HCT116 (cell line): ENCODE measurements at regions not wholly inside any gene's neighbourhood (a gene's known extent, or its start where the extent isn't known, plus 50 kb on each side); places are given as distances from the start of the nearest gene placed in this dataset.
A peak's percentile ranks its signal among the peaks of the same experiment; 100 is the strongest.

Experiments
- ATAC-seq: fragments of 200-7000 bp; cut with Tn5 transposase; 2 replicates; pipeline ENCODE4 v1.9.1; 2020; ENCODE audit warnings: mild to moderate bottlenecking, moderate library complexity
- BruUV-seq: library from RNA; stranded (reverse); fragments of 400-500 nt; replicated peaks from 2 replicates; lab custom pipeline; 2021; lab: Mats Ljungman, UMichigan
- CTCF ChIA-PET: fragments of 300-600 bp; sonication (Branson Sonifier 250); formaldehyde crosslinking; loops from one replicate; lab custom pipeline; 2021; ENCODE audit warnings: antibody characterized with exemption; lab: Charles Lee
- POLR2A ChIA-PET: fragments of 300-600, 350-600 bp; sonication (Branson Sonifier 250); formaldehyde crosslinking; loops from one replicate; lab custom pipeline; 2021; ENCODE audit warnings: antibody characterized with exemption; lab: Charles Lee
- RAD21 ChIA-PET, 2 experiments: fragments of 300-600 bp; sonication (Branson Sonifier 250); formaldehyde crosslinking; loops; one replicate each; lab custom pipeline; 2023; ENCODE audit warnings: low total read pairs in 2 of 2; ENCODE audit not compliant: uncharacterized antibody in 2 of 2, unreplicated experiment in 2 of 2, low non-redundant PET in 1 of 2; lab: Charles Lee
- DNase-seq: peaks from one replicate; pipeline ENCODE4 v3.0.0-alpha.2; 2010; ENCODE audit warnings: low read depth, low spot score
- H2AFZ ChIP-seq: fragments of 200-600 bp; shearing (Covaris generic), sonication (generic); 2 replicates; pipeline ENCODE4 v1.6.1; 2017; ENCODE audit warnings: low read depth, mixed run types, mixed read lengths, antibody characterized with exemption, low read length; ENCODE audit not compliant: poor library complexity, severe bottlenecking
- H3K27ac ChIP-seq: 2 replicates; pipeline ENCODE4 v1.5.1; 2012; ENCODE audit warnings: low read depth, low read length
- H3K27me3 ChIP-seq: fragments of 200-600 bp; sonication (generic); 2 replicates; pipeline ENCODE4 v1.6.1; 2016; ENCODE audit warnings: mixed run types, low read length, mixed read lengths; ENCODE audit not compliant: insufficient read depth
- H3K36me3 ChIP-seq, 2 experiments: fragments of 200-500 bp in 1 of 2; fragments of 200-600 bp in 1 of 2; sonication (Bioruptor generic) in 1 of 2; sonication (generic) in 1 of 2; 2 replicates each; pipeline versions ENCODE4 v1.5.1 to v1.6.1; 2014 to 2016; ENCODE audit warnings: low read length in 2 of 2, inconsistent platforms in 1 of 2, mixed read lengths in 1 of 2, mixed run types in 1 of 2; ENCODE audit not compliant: insufficient read depth in 2 of 2, control insufficient read depth in 1 of 2
- H3K4me1 ChIP-seq, 2 experiments: fragments of 200-600 bp in 1 of 2; sonication (generic) in 1 of 2; 2 replicates each; pipeline versions ENCODE4 v1.5.1 to v1.6.1; 2012 to 2017; ENCODE audit warnings: low read length in 2 of 2, inconsistent platforms in 1 of 2, mild to moderate bottlenecking in 1 of 2, mixed read lengths in 1 of 2, mixed run types in 1 of 2, moderate library complexity in 1 of 2; ENCODE audit not compliant: insufficient read depth in 2 of 2, control insufficient read depth in 1 of 2
- H3K4me2 ChIP-seq: fragments of 200-600 bp; sonication (generic); 2 replicates; pipeline ENCODE4 v1.6.1; 2017; ENCODE audit warnings: mixed run types, low read length, mixed read lengths
- H3K4me3 ChIP-seq, 2 experiments: fragments of 200-600 bp in 1 of 2; sonication (generic) in 1 of 2; replicated peaks in 1 of 2; 2 replicates each; pipeline ENCODE4 v1.5.1; 2011 to 2016; ENCODE audit warnings: low read length in 2 of 2, control low read depth in 1 of 2, low read depth in 1 of 2, mild to moderate bottlenecking in 1 of 2, mixed read lengths in 1 of 2, mixed run types in 1 of 2
- H3K79me2 ChIP-seq: fragments of 200-600 bp; sonication (generic); 2 replicates; pipeline ENCODE4 v1.6.1; 2017; ENCODE audit warnings: mild to moderate bottlenecking, mixed run types, low read length, moderate library complexity, mixed read lengths; ENCODE audit not compliant: insufficient read depth
- H3K9ac ChIP-seq: fragments of 200-600 bp; sonication (generic); 2 replicates; pipeline ENCODE4 v1.6.1; 2016; ENCODE audit warnings: low read length, mixed read lengths
- H3K9me2 ChIP-seq: fragments of 200-600 bp; sonication (generic), shearing (Covaris generic); 2 replicates; pipeline ENCODE4 v1.6.1; 2017; ENCODE audit warnings: mixed run types, mild to moderate bottlenecking, moderate library complexity; ENCODE audit not compliant: insufficient read depth
- H3K9me3 ChIP-seq, 2 experiments: fragments of 200-500 bp in 1 of 2; fragments of 200-600 bp in 1 of 2; sonication (Bioruptor generic) in 1 of 2; sonication (generic) in 1 of 2; 2 replicates each; pipeline ENCODE4 v1.6.1; 2014 to 2017; ENCODE audit warnings: low read length in 2 of 2, mixed read lengths in 2 of 2, inconsistent platforms in 1 of 2, low read depth in 1 of 2, mild to moderate bottlenecking in 1 of 2, mixed run types in 1 of 2, moderate library complexity in 1 of 2; ENCODE audit not compliant: control insufficient read depth in 1 of 2, insufficient read depth in 1 of 2
- H4K20me1 ChIP-seq: fragments of 200-600 bp; sonication (generic), shearing (Covaris generic); 2 replicates; pipeline ENCODE4 v1.6.1; 2017; ENCODE audit warnings: mixed run types, mild to moderate bottlenecking, moderate library complexity; ENCODE audit not compliant: insufficient read depth
- EZH2phosphoT487 ChIP-seq: fragments of 200-600 bp; IDR thresholded peaks from 2 replicates; pipeline ENCODE4 v1.6.1; 2018; ENCODE audit warnings: antibody characterized with exemption, borderline replicate concordance
- FOSL1 ChIP-seq: IDR thresholded peaks from 2 replicates; pipeline ENCODE4 v1.6.1; 2012; ENCODE audit warnings: low read depth
- SRF ChIP-seq: IDR thresholded peaks from 2 replicates; pipeline ENCODE4 v1.6.1; 2012; ENCODE audit warnings: low read depth
- TCF7L2 ChIP-seq: IDR thresholded peaks from 2 replicates; pipeline ENCODE4 v1.7.0; 2011; ENCODE audit warnings: borderline replicate concordance, inconsistent platforms; ENCODE audit not compliant: insufficient read depth, insufficient read length; ENCODE audit errors: extremely low read depth
- intact Hi-C: fragments of 100-400 bp; cut with micrococcal nuclease; formaldehyde crosslinking; loops from 2 replicates; pipeline ENCODE4 v1.10.0; 2022
- TF ChIP-seq, protein P1 (sequence below), 3 experiments: fragments of 200-600 bp in 1 of 3; sonication (generic) in 1 of 3; IDR thresholded peaks in 2 of 3; conservative IDR thresholded peaks in 1 of 3; 2 replicates each; pipeline ENCODE4 v1.5.1; 2012 to 2017; ENCODE audit warnings: low read depth in 2 of 3, low read length in 2 of 3, antibody characterized with exemption in 1 of 3, borderline replicate concordance in 1 of 3, control low read depth in 1 of 3, mild to moderate bottlenecking in 1 of 3, mixed read lengths in 1 of 3, mixed run types in 1 of 3, moderate library complexity in 1 of 3; ENCODE audit not compliant: insufficient read depth in 1 of 3
- TF ChIP-seq, protein P2 (sequence below): IDR thresholded peaks from 2 replicates; pipeline ENCODE4 v1.6.1; 2012; ENCODE audit warnings: low read depth

DNA sequence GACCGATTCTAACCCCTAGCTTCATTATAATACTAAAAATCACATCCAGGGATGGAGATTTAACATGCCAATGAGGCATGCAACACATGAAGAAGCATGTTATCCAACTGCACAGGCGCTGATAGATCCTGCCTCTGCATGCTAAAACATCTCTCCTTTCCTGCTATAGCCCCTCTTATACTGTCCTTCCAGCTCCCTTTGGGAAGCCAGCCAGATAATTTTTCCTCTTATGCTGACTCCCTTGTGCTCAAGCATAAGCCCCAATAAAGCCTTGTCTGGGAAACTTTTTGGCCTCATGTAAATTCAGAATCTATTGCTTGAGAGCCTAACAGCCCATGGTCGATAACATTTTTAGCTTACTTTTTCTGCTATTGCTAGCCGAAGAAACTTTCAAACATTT, 404.3 kb downstream of the EPM2A start:
- RAD21 ChIA-PET = no interaction called here

DNA sequence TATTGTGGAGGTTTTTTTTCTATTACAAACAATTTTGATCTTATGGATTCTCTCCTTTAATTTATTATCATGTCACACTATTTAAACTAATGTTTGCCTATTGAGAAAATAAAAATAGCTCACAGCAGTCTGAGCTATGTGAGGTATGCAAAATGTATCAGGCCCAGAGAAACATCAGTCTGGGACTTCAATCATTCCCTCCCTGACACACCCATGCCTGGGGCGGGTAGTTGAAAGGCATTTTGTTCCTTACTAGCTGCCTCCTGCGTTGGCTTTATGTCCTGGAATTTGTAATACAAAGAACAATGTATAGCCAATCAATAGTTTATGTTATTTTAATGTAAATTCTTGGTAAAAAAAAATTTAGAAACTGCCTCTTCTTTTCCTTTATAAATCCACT, 403.3 kb downstream of the EPM2A start:
- BruUV-seq = no TSS peak
- no peak overlapping the region for H3K4me3 ChIP-seq
- H4K20me1 ChIP-seq = no peaks in the 10 kb centered on the region
- no peak overlapping the region for H3K27ac ChIP-seq
- no peaks in the 10 kb centered on the region for H3K36me3 ChIP-seq
- ChIA-PET POLR2A (no interaction called here), CTCF (no interaction called here), RAD21 (no interaction called here)
- H3K27me3 ChIP-seq = no peaks in the 10 kb centered on the region
- intact Hi-C loops = no loop called here
- DNase-seq (no peak), ATAC-seq (no peak)
- H3K4me2 ChIP-seq = peak overlapping the region; percentile 3; the same call in 1 of the 2 replicates
- H2AFZ ChIP-seq = no peak overlapping the region
- no peaks in the 10 kb centered on the region for H3K9me2 ChIP-seq
- H3K79me2 ChIP-seq = no peaks in the 10 kb centered on the region
- H3K4me1 ChIP-seq = peaks cover 0 to 3% of the 10 kb centered on the region in 2 experiments; a peak in 1 of 4 replicates
- TF ChIP-seq, protein P1, sequence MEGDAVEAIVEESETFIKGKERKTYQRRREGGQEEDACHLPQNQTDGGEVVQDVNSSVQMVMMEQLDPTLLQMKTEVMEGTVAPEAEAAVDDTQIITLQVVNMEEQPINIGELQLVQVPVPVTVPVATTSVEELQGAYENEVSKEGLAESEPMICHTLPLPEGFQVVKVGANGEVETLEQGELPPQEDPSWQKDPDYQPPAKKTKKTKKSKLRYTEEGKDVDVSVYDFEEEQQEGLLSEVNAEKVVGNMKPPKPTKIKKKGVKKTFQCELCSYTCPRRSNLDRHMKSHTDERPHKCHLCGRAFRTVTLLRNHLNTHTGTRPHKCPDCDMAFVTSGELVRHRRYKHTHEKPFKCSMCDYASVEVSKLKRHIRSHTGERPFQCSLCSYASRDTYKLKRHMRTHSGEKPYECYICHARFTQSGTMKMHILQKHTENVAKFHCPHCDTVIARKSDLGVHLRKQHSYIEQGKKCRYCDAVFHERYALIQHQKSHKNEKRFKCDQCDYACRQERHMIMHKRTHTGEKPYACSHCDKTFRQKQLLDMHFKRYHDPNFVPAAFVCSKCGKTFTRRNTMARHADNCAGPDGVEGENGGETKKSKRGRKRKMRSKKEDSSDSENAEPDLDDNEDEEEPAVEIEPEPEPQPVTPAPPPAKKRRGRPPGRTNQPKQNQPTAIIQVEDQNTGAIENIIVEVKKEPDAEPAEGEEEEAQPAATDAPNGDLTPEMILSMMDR (IDR thresholded peaks at IDR 0.05 in 2 of 3, conservative IDR thresholded peaks at IDR 0.05 in 1 of 3; ENCODE audit: borderline replicate concordance in 1 of 3, insufficient read depth in 1 of 3, low read depth in 2 of 3, low read length in 2 of 3) = no peak
- no peak overlapping the region for H3K9ac ChIP-seq
- no peaks in the 10 kb centered on the region for H3K9me3 ChIP-seq

More for the DNA sequence above, 404.3 kb downstream of the EPM2A start:
- Histone ChIP-seq H3K27ac (no peak overlapping the region), H3K9me2 (no peaks in the 10 kb centered on the region), H3K4me1 (peaks cover 0 to 3% of the 10 kb centered on the region in 2 experiments; a peak in 1 of 4 replicates), H3K79me2 (no peaks in the 10 kb centered on the region), H3K4me3 (no peak overlapping the region), H3K36me3 (no peaks in the 10 kb centered on the region), H3K4me2 (no peak overlapping the region), H3K9ac (no peak overlapping the region), H3K27me3 (no peaks in the 10 kb centered on the region), H4K20me1 (no peaks in the 10 kb centered on the region), H2AFZ (no peak overlapping the region), H3K9me3 (no peaks in the 10 kb centered on the region)
- TF ChIP-seq, protein P2, sequence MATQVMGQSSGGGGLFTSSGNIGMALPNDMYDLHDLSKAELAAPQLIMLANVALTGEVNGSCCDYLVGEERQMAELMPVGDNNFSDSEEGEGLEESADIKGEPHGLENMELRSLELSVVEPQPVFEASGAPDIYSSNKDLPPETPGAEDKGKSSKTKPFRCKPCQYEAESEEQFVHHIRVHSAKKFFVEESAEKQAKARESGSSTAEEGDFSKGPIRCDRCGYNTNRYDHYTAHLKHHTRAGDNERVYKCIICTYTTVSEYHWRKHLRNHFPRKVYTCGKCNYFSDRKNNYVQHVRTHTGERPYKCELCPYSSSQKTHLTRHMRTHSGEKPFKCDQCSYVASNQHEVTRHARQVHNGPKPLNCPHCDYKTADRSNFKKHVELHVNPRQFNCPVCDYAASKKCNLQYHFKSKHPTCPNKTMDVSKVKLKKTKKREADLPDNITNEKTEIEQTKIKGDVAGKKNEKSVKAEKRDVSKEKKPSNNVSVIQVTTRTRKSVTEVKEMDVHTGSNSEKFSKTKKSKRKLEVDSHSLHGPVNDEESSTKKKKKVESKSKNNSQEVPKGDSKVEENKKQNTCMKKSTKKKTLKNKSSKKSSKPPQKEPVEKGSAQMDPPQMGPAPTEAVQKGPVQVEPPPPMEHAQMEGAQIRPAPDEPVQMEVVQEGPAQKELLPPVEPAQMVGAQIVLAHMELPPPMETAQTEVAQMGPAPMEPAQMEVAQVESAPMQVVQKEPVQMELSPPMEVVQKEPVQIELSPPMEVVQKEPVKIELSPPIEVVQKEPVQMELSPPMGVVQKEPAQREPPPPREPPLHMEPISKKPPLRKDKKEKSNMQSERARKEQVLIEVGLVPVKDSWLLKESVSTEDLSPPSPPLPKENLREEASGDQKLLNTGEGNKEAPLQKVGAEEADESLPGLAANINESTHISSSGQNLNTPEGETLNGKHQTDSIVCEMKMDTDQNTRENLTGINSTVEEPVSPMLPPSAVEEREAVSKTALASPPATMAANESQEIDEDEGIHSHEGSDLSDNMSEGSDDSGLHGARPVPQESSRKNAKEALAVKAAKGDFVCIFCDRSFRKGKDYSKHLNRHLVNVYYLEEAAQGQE = no peak
- no peak for TF ChIP-seq TCF7L2
- no peak for TF ChIP-seq EZH2phosphoT487
- no peak for TF ChIP-seq SRF
- TF ChIP-seq FOSL1 = no peak
- no TSS peak for BruUV-seq
- intact Hi-C loops = no loop called here
- ChIA-PET POLR2A (no interaction called here), CTCF (no interaction called here)
- DNase-seq = no peak
- no peak for ATAC-seq
